Activated CD4-positive, alpha-beta T cell treated with anti-CD3 and anti-CD28 coated beads, Interleukin-2, amount 10 ng/mL, durations not matched to agents 24 days and 14 days (primary cell): ENCODE measurements at regions not wholly inside any gene's neighbourhood (a gene's known extent, or its start where the extent isn't known, plus 50 kb on each side); places are given as distances from the start of the nearest gene placed in this dataset.

Source experiments
- DNase-seq: peaks from one replicate; pipeline ENCODE4 v3.0.0; 2022
- H3K27ac Mint-ChIP-seq: one replicate; pipeline ENCODE4 v1.8.0; 2022; ENCODE audit warnings: mild to moderate bottlenecking, mixed read lengths
- H3K27me3 Mint-ChIP-seq: one replicate; pipeline ENCODE4 v1.8.0; 2022; ENCODE audit warnings: mixed read lengths
- H3K36me3 Mint-ChIP-seq: one replicate; pipeline ENCODE4 v1.8.0; 2022; ENCODE audit warnings: low read depth, mild to moderate bottlenecking, mixed read lengths
- H3K4me1 Mint-ChIP-seq: one replicate; pipeline ENCODE4 v1.8.0; 2021; ENCODE audit warnings: mixed read lengths
- H3K4me3 Mint-ChIP-seq: one replicate; pipeline ENCODE4 v1.8.0; 2022; ENCODE audit warnings: mild to moderate bottlenecking, moderate library complexity, mixed read lengths
- H3K9me3 Mint-ChIP-seq: one replicate; pipeline ENCODE4 v1.8.0; 2021; ENCODE audit warnings: mixed read lengths
- intact Hi-C: fragments of 100-400 bp; cut with micrococcal nuclease; formaldehyde crosslinking; loops from one replicate; pipeline ENCODE4 v1.15.1; 2023

DNA sequence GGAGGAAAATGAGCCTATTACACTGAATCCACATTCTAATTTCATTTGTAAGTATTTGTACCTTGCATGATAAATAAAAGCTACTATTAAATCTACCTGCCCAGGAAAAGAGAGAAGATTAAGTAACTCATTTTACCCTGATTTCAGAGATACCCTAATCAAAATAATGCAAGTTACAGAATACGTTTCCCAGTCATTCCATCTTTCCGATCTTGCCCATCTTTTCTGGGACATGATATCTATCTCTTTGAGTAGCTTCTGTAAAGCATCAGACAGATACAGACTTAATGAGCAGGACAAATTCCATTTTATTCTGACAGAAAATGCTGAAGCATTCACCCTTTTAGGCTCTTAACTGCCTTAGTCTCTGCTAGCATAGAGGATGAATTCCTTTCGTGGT, 56.6 kb downstream of the SPRY2 start:
- Mint-ChIP-seq H3K4me1 (no peaks in the 10 kb centered on the region), H3K9me3 (peaks cover 3% of the 10 kb centered on the region), H3K27me3 (no peaks in the 10 kb centered on the region), H3K4me3 (no peak overlapping the region), H3K36me3 (no peaks in the 10 kb centered on the region), H3K27ac (no peak overlapping the region)
- intact Hi-C loops: no loop called here
- DNase-seq: no peak

DNA sequence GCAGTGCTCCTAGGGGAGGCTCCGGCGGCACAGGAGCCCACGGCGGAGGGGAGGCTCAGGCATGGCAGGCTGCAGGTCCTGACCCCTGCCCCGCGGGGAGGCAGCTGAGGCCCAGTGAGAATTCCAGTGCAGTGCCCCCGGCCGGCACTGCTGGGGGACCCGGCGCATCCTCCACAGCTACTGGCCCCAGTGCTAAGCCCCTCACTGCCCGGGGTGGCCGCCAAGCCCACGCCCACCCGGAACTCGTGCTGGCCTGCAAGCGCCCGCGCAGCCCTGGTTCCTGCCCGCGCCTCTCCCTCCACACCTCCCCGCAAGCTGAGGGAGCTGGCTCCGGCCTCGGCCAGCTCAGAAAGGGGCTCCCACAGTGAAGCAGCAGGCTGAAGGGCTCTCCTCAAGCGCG, 62.2 kb downstream of the SPRY2 start:
- H3K27ac Mint-ChIP-seq: no peak overlapping the region
- no peak overlapping the region for H3K4me3 Mint-ChIP-seq
- intact Hi-C loops: no loop called here
- H3K27me3 Mint-ChIP-seq: no peaks in the 10 kb centered on the region
- no peak for DNase-seq
- no peaks in the 10 kb centered on the region for H3K36me3 Mint-ChIP-seq
- H3K9me3 Mint-ChIP-seq: no peaks in the 10 kb centered on the region
- no peaks in the 10 kb centered on the region for H3K4me1 Mint-ChIP-seq

DNA sequence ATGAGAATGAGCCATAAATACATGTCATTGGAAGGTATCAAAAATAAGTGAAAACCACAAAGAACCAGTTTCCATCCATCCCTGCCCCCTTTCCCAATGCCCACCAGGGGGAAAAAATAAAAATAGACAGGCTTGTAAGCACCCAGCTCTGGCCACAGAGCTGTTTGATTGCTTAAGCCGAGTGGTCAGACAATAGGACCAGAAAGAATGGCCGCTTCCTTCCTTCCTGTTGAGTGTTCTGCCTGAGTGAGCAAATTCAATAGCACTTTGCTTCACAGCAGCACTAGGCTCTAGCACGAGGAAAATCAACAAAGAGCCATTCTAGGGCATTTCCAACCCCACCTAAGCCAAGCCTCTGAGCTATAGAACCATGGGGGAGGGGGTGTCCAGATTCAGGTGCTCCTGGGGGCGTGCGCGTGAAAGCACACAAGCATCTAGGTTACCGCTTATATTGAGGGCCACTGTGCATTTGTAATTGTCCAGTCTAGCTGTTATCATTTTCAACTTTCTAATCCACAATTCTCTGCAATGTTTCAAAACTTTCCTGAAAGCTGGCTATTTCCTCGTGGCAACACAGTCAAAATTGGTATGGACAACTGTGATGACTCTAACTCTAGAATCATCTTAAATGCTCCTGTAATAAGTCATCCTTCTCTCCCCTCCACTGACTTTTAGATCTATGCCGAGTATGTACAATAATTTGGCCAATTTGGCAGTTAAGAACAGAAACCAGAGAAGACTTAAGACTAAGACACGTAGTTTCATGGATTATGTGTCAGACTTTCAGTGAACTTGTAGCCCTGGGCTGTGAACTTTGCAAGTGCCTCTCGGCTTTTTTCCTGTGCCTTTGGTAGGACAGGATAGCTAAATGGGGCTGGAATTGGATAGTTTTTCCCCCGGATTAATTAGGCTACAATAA, 64.3 kb downstream of the SPRY2 start:
- intact Hi-C loops: no loop called here
- Mint-ChIP-seq H3K27me3 (no peaks in the 10 kb centered on the region), H3K9me3 (no peaks in the 10 kb centered on the region), H3K36me3 (no peaks in the 10 kb centered on the region), H3K27ac (no peak overlapping the region), H3K4me1 (no peaks in the 10 kb centered on the region), H3K4me3 (no peak overlapping the region)
- DNase-seq: no peak

DNA sequence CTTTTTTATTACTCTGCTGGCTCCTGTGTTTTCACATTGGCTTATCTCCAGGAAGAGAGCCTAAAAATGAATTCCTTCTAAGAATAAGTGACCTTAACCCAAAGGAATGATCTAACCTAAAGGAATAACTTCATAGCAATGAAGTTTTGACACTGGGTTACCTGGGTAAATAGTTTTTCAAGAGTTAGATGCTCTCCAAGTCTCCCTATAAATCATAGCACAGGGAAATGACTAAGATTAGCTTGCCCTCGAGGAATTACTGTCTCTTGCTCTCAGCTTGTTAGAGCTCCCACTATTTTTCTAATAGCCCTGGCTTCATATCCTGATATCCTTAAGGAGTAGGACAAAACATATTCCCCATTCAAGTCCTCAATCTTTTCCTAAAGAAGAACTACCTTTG, 66.3 kb downstream of the SPRY2 start:
- Mint-ChIP-seq H3K4me3 (no peak overlapping the region), H3K27ac (no peak overlapping the region), H3K9me3 (no peaks in the 10 kb centered on the region), H3K4me1 (no peaks in the 10 kb centered on the region), H3K36me3 (no peaks in the 10 kb centered on the region), H3K27me3 (no peaks in the 10 kb centered on the region)
- intact Hi-C loops: no loop called here
- DNase-seq: no peak

DNA sequence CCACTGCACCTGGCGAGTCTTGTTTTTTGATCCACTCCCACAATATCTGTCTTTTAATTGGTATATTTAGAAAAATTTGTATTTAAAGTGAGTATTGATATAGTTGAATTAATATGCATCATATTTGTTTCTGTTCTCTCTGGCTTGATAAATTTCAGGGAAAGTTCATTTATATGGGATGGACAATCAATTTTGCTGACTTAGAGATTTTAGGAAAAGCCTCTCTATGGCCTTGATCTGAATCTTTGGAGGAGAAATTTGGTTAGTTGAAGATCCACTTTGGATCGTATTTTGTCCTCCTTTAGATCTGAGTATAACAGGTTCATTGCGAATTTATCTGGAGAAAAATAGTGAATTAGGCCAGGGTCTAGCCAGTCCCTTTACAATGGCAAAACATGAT, 67.2 kb downstream of the SPRY2 start:
- no peaks in the 10 kb centered on the region for H3K9me3 Mint-ChIP-seq
- no peaks in the 10 kb centered on the region for H3K27me3 Mint-ChIP-seq

DNA sequence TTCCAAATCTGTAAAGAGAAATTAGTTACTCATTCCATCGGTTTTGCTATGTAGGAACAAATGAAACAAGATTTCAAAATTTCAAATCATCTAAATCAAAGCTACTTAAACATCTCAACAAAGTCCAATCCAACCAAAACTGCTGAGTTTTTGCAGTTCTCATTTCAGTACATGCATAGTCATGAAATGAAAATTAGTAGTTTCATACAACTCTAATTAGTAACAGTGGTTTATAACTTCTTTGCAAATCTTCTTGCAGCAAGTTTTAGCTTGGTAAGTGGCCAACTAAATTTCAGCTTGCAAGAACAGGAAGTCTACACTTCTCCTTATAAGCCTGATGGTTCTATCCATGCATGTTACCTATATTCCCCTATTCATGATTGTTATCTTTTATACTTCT, 75.6 kb downstream of the SPRY2 start:
- Mint-ChIP-seq H3K27me3 (no peaks in the 10 kb centered on the region), H3K4me1 (no peaks in the 10 kb centered on the region), H3K27ac (no peak overlapping the region), H3K9me3 (peaks cover 15% of the 10 kb centered on the region), H3K4me3 (no peak overlapping the region), H3K36me3 (no peaks in the 10 kb centered on the region)
- DNase-seq: no peak
- intact Hi-C loops: no loop called here

More for the DNA sequence above, 67.2 kb downstream of the SPRY2 start:
- no peak for DNase-seq
- intact Hi-C loops: no loop called here
- Mint-ChIP-seq H3K27ac (no peak overlapping the region), H3K36me3 (no peaks in the 10 kb centered on the region), H3K4me1 (no peaks in the 10 kb centered on the region), H3K4me3 (no peak overlapping the region)

DNA sequence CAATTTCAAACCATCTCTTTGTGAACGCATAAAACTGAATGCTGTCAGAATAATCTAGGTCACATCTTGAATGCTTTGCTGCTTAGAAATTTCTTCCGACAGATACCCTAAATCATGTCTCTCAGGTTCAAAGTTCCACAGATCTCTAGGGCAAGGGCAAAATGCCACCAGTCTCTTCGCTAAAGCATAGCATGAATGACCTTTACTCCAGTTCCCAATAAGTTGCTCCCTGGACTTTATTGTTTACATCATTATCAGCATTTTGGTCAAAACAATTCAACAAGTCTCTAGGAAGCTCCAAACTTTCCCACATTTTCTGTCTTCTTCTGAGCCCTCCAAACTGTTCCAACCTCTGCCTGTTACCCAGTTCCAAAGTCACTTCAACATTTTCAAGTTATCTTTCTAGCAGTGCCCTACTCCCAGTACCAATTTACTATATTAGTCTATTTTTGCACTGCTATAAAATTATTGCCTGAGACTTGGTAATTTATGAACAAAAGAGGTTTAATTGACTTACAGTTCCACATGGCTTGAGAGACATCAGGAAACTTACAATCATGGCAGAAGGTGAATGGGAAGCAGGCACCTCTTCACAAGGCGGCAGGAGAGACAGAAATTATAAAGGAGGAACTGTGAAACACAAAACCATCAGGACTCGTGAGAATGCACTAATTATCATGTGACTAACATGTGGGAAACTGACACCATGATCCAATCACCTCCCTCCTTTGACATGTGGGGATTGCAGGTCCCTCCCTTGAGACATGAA, 77.0 kb downstream of the SPRY2 start:
- DNase-seq: no peak
- no peak overlapping the region for H3K4me3 Mint-ChIP-seq
- H3K4me1 Mint-ChIP-seq: no peaks in the 10 kb centered on the region
- no peaks in the 10 kb centered on the region for H3K36me3 Mint-ChIP-seq
- H3K27me3 Mint-ChIP-seq: no peaks in the 10 kb centered on the region
- intact Hi-C loops: no loop called here
- H3K9me3 Mint-ChIP-seq: peaks cover 15% of the 10 kb centered on the region
- no peak overlapping the region for H3K27ac Mint-ChIP-seq

DNA sequence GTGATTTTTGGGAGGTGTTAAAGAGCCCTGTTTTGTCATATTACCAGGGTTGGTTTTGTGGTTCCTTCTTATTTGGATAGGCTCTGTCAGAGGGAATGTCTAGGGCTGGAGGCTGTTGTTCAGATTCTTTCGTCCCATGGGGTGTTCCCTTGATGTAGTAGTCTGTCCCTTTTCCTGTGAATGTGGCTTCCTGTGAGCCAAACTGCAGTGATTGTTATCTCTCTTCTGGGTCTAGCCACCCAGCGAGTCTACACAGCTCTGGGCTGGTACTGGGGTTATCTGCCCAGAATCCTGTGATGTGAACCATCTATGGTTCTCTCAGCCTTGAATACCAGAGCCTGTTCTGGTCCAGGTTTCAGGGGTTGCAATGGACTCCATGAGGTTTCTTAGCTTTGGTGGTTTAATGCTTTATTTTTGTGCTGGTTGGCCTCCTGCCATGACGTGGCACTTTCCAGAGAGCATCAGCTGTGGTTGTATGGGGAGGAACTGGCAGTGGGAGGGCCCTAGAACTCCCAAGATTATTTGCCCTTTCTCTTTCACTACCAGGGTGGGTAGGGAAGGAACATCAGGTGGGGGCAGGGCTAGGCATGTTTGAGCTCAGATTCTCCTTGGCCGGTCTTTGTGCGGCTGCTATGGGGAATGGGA, 78.8 kb downstream of the SPRY2 start:
- Mint-ChIP-seq H3K4me3 (no peak overlapping the region), H3K27ac (no peak overlapping the region), H3K9me3 (peaks cover 15% of the 10 kb centered on the region), H3K4me1 (no peaks in the 10 kb centered on the region), H3K27me3 (no peaks in the 10 kb centered on the region), H3K36me3 (no peaks in the 10 kb centered on the region)
- no peak for DNase-seq
- intact Hi-C loops: no loop called here

DNA sequence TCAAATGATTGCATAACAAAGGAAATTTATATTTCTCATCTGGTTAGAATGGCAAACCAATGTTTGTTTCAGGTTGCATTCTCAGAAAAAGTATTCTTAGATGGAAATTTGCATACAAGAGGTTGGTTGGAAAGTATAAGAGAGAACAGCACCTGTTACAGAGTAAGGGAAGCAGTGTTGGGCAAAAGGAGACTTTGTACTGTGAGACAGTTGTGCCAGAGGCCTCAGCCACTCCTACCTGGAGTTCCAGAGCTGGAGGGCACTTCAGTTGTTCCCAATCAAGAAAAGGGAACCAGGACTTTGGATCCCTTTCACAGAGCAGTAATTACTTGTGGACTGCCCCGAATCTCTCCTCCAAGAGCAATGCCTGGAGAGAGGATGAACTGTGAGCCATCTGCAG, 81.8 kb downstream of the SPRY2 start:
- Mint-ChIP-seq H3K27me3 (no peaks in the 10 kb centered on the region), H3K36me3 (no peaks in the 10 kb centered on the region), H3K9me3 (peaks cover 12% of the 10 kb centered on the region), H3K4me1 (no peaks in the 10 kb centered on the region), H3K4me3 (no peak overlapping the region), H3K27ac (no peak overlapping the region)
- intact Hi-C loops: no loop called here
- no peak for DNase-seq

DNA sequence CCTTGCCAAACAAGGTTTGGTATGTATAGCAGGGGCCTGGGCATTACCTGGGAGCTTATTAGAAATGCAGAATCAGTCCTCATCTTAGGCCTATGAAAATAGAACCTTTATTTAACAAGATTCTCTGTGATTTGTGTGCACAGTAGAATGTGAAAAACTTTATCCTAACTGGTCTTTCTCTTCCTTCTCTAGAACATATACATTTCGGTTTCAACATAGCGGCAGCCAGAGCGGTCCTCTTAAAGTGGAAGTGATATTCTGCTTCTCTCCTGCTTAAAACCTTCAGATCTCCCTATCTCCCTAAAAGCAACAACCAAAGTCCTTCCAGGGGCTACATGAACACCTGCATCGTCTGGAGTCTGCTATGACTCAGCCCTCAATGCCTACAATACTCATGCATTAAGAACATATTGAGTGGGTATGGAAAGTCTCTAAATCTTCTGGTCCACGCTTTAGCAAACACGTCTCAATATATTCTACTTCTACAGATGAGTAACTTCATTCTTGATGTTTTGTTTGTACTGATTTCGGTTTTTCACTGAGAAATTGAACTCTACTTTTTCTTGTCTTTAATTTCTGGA, 84.5 kb downstream of the SPRY2 start:
- Mint-ChIP-seq H3K9me3 (no peaks in the 10 kb centered on the region), H3K36me3 (no peaks in the 10 kb centered on the region), H3K27ac (no peak overlapping the region), H3K4me1 (no peaks in the 10 kb centered on the region), H3K4me3 (no peak overlapping the region), H3K27me3 (no peaks in the 10 kb centered on the region)
- no peak for DNase-seq
- intact Hi-C loops: no loop called here

DNA sequence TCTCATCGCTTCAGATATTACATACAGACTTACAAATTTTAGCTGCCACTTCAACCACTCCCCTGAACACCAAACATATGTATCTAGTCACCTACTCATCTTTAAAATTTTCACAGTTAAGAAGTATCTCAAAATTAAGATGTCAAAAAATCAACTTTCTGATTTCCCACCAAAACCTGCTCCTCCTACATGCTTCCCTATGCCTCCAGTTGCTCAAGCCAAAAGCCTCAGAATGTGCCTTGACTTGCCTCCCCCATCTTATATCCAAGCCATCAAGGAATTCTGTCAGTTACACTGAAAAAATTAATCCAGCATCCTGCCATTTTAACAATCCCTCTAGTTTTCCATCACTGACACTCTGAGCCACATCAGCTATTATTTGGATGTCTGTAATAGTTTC, 85.0 kb downstream of the SPRY2 start:
- H3K27me3 Mint-ChIP-seq: no peaks in the 10 kb centered on the region
- no peaks in the 10 kb centered on the region for H3K9me3 Mint-ChIP-seq
- intact Hi-C loops: no loop called here
- H3K4me3 Mint-ChIP-seq: no peak overlapping the region
- DNase-seq: no peak
- no peak overlapping the region for H3K27ac Mint-ChIP-seq
- H3K36me3 Mint-ChIP-seq: no peaks in the 10 kb centered on the region
- no peaks in the 10 kb centered on the region for H3K4me1 Mint-ChIP-seq

DNA sequence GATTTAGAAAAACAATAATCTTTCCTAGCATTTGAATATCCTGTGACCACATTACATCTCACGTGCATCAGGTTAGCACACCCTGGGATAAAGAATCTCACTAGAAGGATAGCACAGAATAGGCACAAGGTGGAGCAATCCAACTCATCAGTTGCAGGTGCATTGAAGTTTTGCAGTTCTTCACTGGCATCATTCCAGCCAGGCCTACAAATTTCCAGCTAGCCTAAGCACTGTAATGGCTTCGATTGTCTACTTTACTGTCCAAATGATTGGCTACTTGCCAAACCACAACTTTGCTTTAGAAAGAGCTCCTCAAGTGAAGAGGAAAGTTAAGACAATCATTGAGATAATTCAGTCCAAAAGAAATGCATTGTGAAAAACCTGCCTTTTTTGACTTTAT, 89.5 kb downstream of the SPRY2 start:
- no peak for DNase-seq
- H3K4me1 Mint-ChIP-seq: no peaks in the 10 kb centered on the region
- H3K9me3 Mint-ChIP-seq: no peaks in the 10 kb centered on the region
- no peaks in the 10 kb centered on the region for H3K27me3 Mint-ChIP-seq
- no peaks in the 10 kb centered on the region for H3K36me3 Mint-ChIP-seq
- no peak overlapping the region for H3K4me3 Mint-ChIP-seq
- H3K27ac Mint-ChIP-seq: no peak overlapping the region
- intact Hi-C loops: no loop called here

DNA sequence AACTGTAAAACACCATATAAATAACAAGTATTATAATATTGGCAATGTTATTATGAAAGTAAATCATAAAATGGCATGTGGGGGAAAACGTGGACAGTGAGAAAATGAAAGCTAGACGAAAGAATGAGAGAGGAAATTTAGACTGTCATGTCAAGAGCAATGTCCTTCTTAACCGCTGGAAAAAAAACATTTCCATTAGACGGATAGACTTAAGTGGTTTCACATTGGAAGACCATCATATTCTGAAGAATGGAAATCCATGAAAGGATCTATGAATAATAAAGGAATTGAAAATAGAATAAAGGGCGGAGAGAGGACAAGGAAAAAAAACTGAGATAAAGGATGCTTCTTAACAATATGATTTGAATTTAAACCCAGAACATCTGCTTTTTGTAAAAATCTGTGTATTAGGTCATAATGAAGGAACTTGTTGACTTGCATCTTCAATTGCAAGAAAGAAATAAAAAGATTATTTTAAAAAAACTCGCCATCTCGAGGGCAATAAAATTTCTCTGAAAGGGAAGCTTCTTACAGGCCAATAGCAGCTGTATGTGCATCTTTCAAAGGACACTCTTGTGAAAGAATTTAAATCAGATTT, 90.6 kb downstream of the SPRY2 start:
- no peak overlapping the region for H3K27ac Mint-ChIP-seq
- intact Hi-C loops: no loop called here
- no peak for DNase-seq
- no peak overlapping the region for H3K4me3 Mint-ChIP-seq
- H3K9me3 Mint-ChIP-seq: no peaks in the 10 kb centered on the region
- H3K36me3 Mint-ChIP-seq: no peaks in the 10 kb centered on the region
- H3K4me1 Mint-ChIP-seq: no peaks in the 10 kb centered on the region
- H3K27me3 Mint-ChIP-seq: no peaks in the 10 kb centered on the region
